ENCODE measurements at regions not wholly inside any gene's neighbourhood (a gene's known extent, or its start where the extent isn't known, plus 50 kb on each side); places are given as distances from the start of the nearest gene placed in this dataset.

DNA sequence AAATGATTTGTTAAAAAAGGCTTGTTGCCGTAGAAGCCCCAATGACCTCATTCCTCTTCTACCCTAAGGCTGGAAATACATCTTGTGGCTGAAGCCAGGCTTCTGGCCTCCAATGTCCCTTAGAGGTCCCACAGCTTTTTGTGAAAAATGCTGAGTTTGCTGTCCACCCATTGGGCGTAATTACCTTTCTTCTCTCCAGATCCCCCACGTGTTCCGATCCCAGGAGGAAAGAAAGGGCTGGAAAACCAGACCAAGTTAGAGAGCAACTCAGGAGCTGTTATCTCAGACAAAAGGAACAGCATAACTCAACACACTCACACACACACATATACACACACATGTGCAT lies 154.2 kb downstream of the MIAT start:
- TF ChIP-seq, protein P1, sequence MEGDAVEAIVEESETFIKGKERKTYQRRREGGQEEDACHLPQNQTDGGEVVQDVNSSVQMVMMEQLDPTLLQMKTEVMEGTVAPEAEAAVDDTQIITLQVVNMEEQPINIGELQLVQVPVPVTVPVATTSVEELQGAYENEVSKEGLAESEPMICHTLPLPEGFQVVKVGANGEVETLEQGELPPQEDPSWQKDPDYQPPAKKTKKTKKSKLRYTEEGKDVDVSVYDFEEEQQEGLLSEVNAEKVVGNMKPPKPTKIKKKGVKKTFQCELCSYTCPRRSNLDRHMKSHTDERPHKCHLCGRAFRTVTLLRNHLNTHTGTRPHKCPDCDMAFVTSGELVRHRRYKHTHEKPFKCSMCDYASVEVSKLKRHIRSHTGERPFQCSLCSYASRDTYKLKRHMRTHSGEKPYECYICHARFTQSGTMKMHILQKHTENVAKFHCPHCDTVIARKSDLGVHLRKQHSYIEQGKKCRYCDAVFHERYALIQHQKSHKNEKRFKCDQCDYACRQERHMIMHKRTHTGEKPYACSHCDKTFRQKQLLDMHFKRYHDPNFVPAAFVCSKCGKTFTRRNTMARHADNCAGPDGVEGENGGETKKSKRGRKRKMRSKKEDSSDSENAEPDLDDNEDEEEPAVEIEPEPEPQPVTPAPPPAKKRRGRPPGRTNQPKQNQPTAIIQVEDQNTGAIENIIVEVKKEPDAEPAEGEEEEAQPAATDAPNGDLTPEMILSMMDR (IDR thresholded peaks at IDR 0.05), result no peak
- TF ChIP-seq EP300 (IDR thresholded peaks at IDR 0.05), result no peak
- TF ChIP-seq POLR2A (IDR thresholded peaks at IDR 0.05), result no peak
- no peak for TF ChIP-seq POLR2AphosphoS5 (IDR thresholded peaks at IDR 0.05)

Data from suprapubic skin (tissue), 4 donors.